Erythroblast (primary cell): ENCODE measurements at regions not wholly inside any gene's neighbourhood (a gene's known extent, or its start where the extent isn't known, plus 50 kb on each side); places are given as distances from the start of the nearest gene placed in this dataset.
"Not testable (repeated sequence)": the region's sequence is repeated elsewhere in the genome, so short reads cannot be mapped to it uniquely, and the experiment has no call there.

ENCODE experiments used
- GATA1 ChIP-seq: IDR thresholded peaks from 2 replicates; pipeline ENCODE4 v1.6.1; 2011; ENCODE audit warnings: low read depth, mild to moderate bottlenecking, control low read depth, low read length, moderate library complexity
- POLR2A ChIP-seq: IDR thresholded peaks from 2 replicates; pipeline ENCODE4 v1.6.1; 2011; ENCODE audit warnings: mild to moderate bottlenecking, low read length

GRCh38 chr13:83642617-83643016, 239.7 kb downstream of the SLITRK1 start:
- TF ChIP-seq GATA1, POLR2A: not testable (repeated sequence)
